Activated T-helper 1 cell treated with anti-CD3 and anti-CD28 coated beads, Interleukin-2, amount 50 U/mL, for 16 hours (primary cell): ENCODE measurements at regions not wholly inside any gene's neighbourhood (a gene's known extent, or its start where the extent isn't known, plus 50 kb on each side); places are given as distances from the start of the nearest gene placed in this dataset.
"Not testable (repeated sequence)": the region's sequence is repeated elsewhere in the genome, so short reads cannot be mapped to it uniquely, and the experiment has no call there.

ENCODE experiments used
- DNase-seq, 2 donors: peaks; one replicate each; pipeline ENCODE4 v3.0.0-alpha.2; 2020; ENCODE audit warnings: low read depth in 1 of 2, low spot score in 1 of 2

- DNase-seq, result no peak
These were observed 95.9 kb upstream of the PCSK1 start for GRCh38 chr5:96528826-96529474.

DNA sequence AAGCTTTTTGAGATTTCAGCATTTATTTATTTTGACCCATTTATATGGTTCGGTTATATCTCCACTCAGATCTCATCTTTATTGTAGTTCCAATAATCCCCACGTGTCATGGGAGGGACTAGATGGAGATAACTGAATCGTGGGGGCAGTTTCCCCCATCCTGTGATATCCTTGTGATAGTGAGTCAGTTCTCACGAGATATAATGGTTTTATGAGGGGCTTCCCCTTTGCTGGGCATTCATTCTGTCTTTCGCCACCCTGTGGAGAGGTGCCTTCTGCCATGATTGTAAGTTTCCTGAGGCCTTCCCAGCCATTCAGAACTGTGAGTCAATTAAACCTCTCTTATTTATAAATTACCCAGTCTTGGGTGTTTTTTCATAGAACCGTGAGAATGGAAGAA lies 96.5 kb upstream of the PCSK1 start:
- DNase-seq, result no peak

DNA sequence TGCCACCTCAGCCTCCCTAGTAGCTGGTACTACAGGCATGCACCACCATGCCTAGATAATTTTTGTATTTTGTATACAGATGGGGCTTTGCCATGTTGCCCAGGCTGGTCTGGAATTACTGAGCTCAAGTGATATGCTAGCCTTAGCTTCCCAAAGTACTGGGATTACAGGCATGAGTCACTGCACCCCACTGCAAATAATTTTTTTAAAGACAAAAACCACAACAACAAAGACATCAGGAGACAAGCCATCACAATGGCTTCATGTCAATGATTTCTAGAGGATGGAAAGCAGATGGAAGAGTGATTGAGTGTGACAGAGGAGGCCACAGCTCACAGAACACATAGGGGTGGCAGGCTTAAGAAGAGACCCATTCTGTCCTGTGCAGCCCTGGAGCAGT lies 97.9 kb upstream of the PCSK1 start:
- no peak for DNase-seq

GRCh38 chr5:96533371-96533770 lies 100.3 kb upstream of the PCSK1 start:
- no peak for DNase-seq

DNA sequence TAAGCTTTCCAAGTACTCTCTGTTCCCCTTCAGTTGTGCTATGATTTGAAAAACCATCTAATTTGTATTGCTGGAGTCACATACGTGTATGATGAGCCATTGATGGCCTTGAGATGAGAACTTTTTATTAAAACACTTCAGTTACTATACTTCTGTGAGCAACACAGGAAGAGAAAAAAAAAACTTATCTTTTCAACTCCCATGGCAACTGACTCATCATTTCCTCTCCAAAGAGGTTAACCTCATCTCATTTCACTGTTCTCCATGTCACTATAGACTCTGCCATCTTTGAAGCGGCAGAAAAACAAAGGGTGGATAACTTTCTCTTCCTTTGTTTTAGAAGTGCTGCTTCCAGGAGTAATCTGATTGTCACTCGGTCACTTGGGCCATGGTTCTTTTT lies 104.3 kb upstream of the PCSK1 start:
- no peak for DNase-seq

DNA sequence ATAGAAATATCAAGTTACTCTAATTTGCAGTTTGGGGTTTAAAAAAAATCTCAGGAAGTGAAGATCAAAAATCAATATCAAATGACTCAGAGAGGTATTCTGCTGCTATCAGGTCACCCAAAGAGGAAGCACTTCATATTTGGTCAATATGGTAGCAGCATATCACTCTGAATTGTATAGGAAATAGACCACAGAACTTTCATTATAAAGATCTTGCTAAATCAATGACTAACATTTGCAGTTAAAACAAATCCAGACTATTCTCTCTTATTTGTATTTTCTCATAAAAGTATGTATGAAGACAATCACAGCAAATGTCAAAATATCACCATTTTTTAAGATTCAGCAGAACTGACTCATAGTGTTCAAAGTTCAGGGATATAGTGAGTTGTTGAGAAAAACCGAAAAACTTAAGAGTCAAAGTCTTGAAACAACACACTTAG lies 105.8 kb upstream of the PCSK1 start:
- no peak for DNase-seq

- no peak for DNase-seq
These were observed 113.1 kb upstream of the PCSK1 start for GRCh38 chr5:96546120-96546519.

GRCh38 chr5:96547486-96547885 lies 114.4 kb upstream of the PCSK1 start:
- no peak for DNase-seq

DNA sequence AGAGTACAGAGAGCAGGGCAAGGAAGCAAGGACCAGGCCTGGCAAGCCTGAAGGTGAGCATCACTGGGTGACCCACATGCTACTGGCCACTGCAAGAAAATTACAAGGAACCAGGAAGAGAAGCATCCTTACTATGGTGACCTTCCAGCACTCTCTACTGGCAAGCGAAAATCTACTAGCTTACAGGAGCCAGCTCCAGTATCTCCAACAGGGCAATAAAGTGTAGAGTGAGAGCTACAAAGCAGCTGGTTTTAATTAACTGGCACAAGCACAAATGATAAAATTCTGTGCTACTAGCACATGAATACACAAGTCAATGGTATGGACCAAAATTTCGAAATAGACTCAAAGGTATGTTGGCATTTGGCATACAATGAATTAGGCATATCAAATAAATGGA lies 113.3 kb upstream of the CAST start:
- DNase-seq, result no peak

DNA sequence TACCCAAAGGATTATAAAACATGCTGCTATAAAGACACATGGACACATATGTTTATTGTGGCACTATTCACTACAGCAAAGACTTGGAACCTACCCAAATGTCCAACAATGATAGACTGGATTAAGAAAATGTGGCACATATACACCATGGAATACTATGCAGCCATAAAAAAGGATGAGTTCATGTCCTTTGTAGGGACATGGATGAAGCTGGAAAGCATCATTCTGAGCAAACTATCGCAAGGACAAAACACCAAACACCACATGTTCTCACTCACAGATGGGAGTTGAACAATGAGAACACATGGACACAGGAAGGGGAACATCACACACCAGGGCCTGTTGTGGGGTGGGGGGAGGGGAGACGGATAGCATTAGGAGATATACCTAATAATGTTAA lies 101.3 kb upstream of the CAST start:
- not testable (repeated sequence) for DNase-seq

DNA sequence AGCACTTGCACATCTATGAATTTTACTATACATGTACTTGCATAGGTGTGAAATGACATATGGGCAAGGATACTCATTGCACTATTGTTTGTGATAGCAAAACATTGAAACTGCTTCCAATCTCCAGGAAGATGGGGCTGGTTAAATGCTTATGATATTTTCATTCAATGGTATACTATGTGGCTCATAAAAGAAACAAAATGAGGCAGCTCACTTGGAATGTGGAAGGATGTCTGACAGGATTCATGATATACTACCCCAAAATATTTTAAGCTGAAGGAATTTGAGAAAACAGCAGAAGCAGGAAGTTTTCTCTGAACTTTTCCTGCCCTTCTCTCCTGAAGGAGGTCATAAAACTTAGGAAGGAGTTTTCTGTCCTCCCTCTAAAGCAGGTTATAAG lies 99.6 kb upstream of the CAST start:
- DNase-seq, result no peak

DNA sequence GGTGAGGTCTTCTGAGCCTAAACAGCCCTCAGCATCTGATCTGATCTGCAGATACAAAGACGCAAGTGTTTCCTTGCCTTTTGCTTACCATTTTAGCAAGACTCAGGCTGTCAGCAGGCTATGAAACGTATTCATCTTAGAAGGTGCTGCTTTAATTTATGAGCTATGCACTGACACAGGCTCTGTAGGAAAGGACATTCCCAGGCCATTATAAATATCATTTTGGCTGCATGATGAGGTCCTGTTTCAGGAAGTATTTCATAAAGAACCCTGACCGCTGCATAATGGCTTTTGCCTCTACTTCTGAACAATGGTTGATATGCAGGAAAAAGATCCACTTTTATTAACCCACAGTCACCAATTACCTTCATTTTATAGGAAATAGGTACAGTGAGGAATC lies 98.4 kb upstream of the CAST start:
- DNase-seq, result no peak

DNA sequence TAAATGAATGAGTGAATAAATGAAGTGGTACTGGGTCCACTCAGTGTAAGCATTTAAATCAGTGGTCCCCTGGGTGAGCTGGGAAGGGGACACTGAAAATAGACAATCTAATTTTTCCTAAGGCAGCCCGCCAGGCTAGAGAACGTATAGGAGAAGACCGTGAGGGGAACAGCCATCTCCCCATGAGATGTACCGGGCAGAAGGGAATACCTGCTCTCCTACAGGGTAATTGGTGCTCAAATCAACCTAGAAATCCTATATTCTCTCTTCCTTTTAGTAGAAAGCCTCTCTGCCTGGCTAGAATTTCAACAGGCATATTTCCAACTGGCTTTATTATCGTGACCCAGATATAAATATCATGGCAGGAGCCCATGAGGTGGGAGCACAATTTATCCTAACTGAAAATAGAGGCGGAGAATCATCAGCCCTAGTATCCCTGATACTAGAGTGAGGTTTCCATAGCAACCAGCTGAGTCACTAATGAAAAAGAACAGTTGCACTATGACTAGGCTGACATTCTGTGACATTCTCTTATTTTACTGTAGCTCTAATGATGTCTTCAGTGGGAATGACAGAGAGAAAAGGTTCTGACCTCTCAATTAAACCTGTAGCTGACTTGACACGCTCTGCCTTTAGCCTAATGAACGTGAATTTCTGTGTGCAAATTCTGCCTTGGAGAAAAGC lies 96.5 kb upstream of the CAST start:
- DNase-seq, result no peak

DNA sequence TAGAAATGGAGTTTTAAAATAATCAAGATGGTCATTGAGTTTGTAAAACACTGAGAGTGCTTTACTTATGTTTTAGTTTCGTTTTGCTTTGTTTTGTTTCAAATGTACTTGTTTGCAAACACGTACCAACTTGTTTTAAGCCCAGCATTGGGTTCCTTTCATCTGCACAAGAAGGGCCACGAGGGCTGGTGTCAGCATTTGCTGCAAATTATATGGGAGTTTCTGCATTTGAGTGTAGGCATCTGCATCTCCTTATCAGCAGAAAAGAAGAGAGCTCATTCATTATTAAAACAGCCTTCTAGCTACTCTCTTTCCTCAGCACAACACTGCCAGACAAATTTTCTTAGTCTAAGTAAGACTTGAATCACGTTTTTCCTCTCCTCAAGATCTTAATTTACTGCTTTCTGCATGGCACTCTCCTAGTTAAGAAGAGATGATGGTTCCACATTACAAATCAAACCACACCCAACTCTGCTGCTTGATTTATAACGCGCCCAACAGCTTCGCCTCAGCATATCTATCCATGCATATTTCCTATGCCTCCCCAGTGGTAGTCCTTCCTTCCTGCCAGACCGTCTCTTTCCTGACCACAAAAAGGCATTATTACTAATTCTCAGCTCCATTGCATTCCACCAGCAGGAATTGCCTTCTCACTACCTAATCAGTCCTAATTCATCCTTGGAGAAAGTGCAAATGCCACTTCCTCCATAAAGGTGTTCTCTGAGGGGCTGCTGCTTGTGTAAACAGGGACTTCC lies 95.2 kb upstream of the CAST start:
- DNase-seq, result no peak

DNA sequence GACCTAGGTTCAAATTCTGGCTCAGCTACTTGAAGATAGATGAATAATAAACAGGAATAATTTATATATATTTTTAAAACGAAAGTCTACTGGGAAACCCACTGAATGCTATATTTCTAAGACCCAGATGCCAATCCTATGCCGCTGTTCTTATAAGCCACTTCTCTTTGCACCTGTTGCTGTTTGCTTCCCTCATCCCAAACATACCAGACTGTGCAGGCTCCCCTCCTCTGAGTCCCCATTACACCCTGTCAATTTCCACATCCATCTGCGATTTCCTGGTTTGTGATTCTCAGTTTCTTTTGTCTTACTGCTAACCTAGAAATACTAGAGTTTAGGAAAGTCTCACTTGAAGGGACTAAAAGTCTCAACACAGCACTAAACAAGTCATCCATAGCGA lies 92.8 kb upstream of the CAST start:
- DNase-seq, result no peak

GRCh38 chr5:96569770-96570169 lies 92.4 kb upstream of the CAST start:
- no peak for DNase-seq

GRCh38 chr5:96572864-96573512 lies 89.2 kb upstream of the CAST start:
- no peak for DNase-seq

DNA sequence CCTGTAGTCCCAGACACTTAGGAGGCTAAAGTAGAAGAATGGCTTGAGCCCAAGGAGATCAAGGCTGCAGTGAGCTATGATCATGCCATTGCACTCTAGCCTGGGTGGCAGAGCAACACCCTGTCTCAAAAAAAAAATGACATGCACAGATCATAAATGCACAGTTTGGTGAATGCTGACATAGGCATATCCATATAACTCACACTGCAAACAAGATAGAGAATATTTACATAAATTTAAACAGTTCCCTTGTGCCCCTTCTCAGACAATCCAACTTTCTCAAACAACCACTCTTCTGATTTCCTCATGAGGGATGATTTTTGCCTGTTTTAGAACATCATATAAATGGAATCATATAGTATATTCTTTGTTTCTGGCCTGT lies 88.7 kb upstream of the CAST start:
- DNase-seq, result no peak

DNA sequence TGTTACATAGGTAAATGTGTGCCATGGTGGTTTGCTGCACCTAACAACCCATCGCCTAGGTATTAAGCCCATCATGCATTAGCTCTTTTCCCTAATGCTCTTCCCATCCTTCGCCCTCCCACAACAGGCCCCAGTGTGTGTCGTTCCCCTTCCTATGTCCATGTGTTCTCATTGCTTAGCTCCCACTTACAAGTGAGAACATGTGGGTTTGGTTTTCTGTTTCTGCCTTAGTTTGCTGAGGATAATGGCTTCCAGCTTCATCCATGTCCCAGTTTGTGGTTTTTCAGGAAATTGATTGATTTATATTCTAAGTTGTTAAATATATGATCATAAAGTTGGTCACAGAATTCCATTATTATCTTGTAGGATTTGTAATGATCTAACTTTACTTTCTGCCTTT lies 85.3 kb upstream of the CAST start:
- no peak for DNase-seq

GRCh38 chr5:96577909-96578308 lies 84.3 kb upstream of the CAST start:
- no peak for DNase-seq

DNA sequence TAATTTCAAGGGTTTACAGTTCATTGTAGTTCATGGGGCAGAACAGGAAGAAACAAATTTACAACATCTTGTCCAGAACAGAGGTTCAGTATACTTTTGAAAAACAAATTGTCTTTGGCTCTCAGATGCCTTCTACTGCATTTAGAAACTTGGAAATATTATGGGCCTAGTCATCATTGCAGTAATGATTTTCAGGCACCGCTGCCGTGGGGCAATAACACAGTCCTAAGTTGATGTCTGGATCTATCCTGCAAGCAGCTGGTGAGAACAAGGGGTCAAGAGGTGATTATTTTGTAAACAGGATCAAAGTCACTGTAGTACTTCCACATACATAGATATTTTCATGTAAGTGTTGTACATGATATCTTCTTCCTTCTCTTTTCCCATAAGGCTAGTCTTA lies 82.5 kb upstream of the CAST start:
- DNase-seq, result no peak

GRCh38 chr5:96582343-96582742 lies 79.8 kb upstream of the CAST start:
- no peak for DNase-seq
